ENCODE measurements at regions not wholly inside any gene's neighbourhood (a gene's known extent, or its start where the extent isn't known, plus 50 kb on each side); places are given as distances from the start of the nearest gene placed in this dataset.
"Not testable (repeated sequence)": the region's sequence is repeated elsewhere in the genome, so short reads cannot be mapped to it uniquely, and the experiment has no call there.

DNA sequence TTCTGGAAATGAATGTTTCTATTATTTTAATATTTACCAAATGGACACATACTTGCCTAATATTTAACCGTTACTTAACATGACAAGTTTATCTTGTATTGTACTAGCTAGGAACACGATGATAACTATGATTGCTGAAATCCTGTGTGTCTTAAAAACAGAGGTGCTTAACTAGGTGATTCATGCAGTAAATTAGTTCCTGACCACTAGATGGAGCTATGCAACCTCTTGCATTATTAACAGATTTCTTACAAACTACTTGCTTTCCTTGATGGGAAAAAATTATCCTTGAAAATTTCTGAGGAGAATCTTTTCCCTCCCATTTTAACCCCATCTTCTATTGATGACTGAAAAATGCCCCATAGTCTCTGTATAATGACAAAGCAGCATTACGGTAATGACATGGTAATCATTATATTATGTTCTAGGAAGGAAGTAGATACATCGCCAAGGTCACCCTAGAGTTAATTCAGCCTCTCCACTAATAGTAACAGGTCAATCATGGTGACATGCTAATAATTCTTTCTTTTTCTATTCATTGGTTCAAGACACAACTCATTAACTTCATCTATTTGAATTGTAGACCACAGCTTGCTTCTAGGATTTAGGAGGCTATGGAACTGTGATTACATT is 844.2 kb downstream of the RAPGEF2 start:
- DNase-seq = peak in 1 of 2 experiments; percentile 43
- no peaks in the 10 kb centered on the region for H3K36me3 ChIP-seq (ENCODE audit: control insufficient read depth, insufficient read depth, low read length)
- H3K27ac Mint-ChIP-seq (ENCODE audit: unreplicated experiment) = no peak overlapping the region
- H3K27me3 Mint-ChIP-seq (ENCODE audit: insufficient read depth, unreplicated experiment) = no peaks in the 10 kb centered on the region
- H3K9me3 ChIP-seq = no peaks in the 10 kb centered on the region
- no peak overlapping the region for H3K4me3 ChIP-seq (ENCODE audit: low read depth, low read length)
- H3K4me1 Mint-ChIP-seq (ENCODE audit: low read depth, unreplicated experiment) = no peaks in the 10 kb centered on the region
- POLR2A ChIA-PET = no interaction called here
- intact Hi-C loops (cut with micrococcal nuclease; ENCODE audit: unreplicated experiment) = loop anchor here (1.0 to 2.0 kb wide), 6 partner anchors 179 to 460 kb away; no protein-coding TSS in a partner anchor
- CTCF ChIA-PET = interaction anchor here (0.9 to 1.1 kb wide), 2 partner anchors 229 to 459 kb away, joined by 3 read pairs; no protein-coding TSS in a partner anchor
- no TSS peak for BruUV-seq (replicated peaks)
- H3K9me3 Mint-ChIP-seq (ENCODE audit: unreplicated experiment) = no peaks in the 10 kb centered on the region
- H3K4me1 ChIP-seq = no peaks in the 10 kb centered on the region
- TF ChIP-seq, protein P1, sequence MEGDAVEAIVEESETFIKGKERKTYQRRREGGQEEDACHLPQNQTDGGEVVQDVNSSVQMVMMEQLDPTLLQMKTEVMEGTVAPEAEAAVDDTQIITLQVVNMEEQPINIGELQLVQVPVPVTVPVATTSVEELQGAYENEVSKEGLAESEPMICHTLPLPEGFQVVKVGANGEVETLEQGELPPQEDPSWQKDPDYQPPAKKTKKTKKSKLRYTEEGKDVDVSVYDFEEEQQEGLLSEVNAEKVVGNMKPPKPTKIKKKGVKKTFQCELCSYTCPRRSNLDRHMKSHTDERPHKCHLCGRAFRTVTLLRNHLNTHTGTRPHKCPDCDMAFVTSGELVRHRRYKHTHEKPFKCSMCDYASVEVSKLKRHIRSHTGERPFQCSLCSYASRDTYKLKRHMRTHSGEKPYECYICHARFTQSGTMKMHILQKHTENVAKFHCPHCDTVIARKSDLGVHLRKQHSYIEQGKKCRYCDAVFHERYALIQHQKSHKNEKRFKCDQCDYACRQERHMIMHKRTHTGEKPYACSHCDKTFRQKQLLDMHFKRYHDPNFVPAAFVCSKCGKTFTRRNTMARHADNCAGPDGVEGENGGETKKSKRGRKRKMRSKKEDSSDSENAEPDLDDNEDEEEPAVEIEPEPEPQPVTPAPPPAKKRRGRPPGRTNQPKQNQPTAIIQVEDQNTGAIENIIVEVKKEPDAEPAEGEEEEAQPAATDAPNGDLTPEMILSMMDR (IDR thresholded peaks at IDR 0.05; ENCODE audit: insufficient read depth in 1 of 2, low read depth in 1 of 2, low read length in 1 of 2, severe bottlenecking in 1 of 2, unreplicated experiment in 1 of 2) = peak; percentile 54 to 71
- H3K4me3 Mint-ChIP-seq (ENCODE audit: unreplicated experiment) = no peak overlapping the region
- H3K36me3 Mint-ChIP-seq (ENCODE audit: insufficient read depth, unreplicated experiment) = no peaks in the 10 kb centered on the region
- no peaks in the 10 kb centered on the region for H3K27me3 ChIP-seq (replicated peaks; ENCODE audit: control insufficient read depth, insufficient read depth, low read length)

DNA sequence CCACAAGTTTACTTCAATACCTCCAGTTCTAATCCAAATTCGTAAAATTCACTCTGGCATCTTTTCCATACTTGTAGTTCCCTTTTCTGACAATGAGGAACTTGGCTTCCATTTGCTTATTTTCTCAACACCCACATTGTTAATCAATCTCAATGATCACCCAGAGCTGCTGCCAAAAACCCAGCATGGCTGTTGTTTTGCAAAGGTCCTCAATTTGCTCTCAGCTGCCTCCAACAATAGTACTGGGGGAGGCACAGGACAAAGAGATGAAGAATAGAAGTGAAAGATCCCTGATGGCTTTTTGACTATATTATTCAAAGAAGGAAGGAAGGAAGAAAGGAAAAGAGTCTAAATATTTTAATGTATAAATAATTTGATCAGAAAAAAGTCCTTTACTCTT is 847.8 kb downstream of the RAPGEF2 start:
- TF ChIP-seq, protein P1 (IDR thresholded peaks at IDR 0.05; ENCODE audit: insufficient read depth in 1 of 2, low read depth in 1 of 2, low read length in 1 of 2, severe bottlenecking in 1 of 2, unreplicated experiment in 1 of 2) = no peak
- intact Hi-C loops (cut with micrococcal nuclease; ENCODE audit: unreplicated experiment) = no loop called here
- Histone ChIP-seq H3K4me1 (no peaks in the 10 kb centered on the region), H3K36me3 (ENCODE audit: control insufficient read depth, insufficient read depth, low read length) (no peaks in the 10 kb centered on the region), H3K9me3 (no peaks in the 10 kb centered on the region), H3K4me3 (ENCODE audit: low read depth, low read length) (no peak overlapping the region), H3K27me3 (replicated peaks; ENCODE audit: control insufficient read depth, insufficient read depth, low read length) (no peaks in the 10 kb centered on the region)
- POLR2A ChIA-PET = no interaction called here
- DNase-seq = no peak
- no peak overlapping the region for H3K27ac Mint-ChIP-seq (ENCODE audit: unreplicated experiment)
- no peaks in the 10 kb centered on the region for H3K4me1 Mint-ChIP-seq (ENCODE audit: low read depth, unreplicated experiment)
- no peaks in the 10 kb centered on the region for H3K36me3 Mint-ChIP-seq (ENCODE audit: insufficient read depth, unreplicated experiment)
- CTCF ChIA-PET = no interaction called here
- H3K9me3 Mint-ChIP-seq (ENCODE audit: unreplicated experiment) = no peaks in the 10 kb centered on the region
- H3K4me3 Mint-ChIP-seq (ENCODE audit: unreplicated experiment) = no peak overlapping the region
- no TSS peak for BruUV-seq (replicated peaks)
- no peaks in the 10 kb centered on the region for H3K27me3 Mint-ChIP-seq (ENCODE audit: insufficient read depth, unreplicated experiment)

DNA sequence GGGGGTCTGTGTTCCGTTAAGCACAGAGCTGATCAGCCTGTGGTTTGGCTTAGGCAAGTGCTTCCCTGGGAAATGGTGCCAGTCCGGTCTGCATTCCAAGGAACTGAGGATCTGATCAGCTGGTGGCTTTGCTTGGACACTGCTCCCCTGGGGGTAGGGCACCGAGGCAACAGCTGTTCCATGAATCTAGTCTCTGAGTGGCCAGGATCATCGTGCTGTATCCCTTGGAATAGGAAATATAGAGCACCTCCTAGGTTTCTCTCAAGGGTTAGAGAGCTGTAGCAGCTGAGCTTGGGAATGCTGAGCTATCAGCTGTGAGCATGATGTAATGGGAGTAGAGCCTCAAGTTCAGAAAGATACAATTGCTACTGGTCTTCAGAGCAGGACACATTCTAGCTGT is 863.9 kb downstream of the RAPGEF2 start:
- Mint-ChIP-seq H3K27me3 (ENCODE audit: insufficient read depth, unreplicated experiment) (peaks cover 8% of the 10 kb centered on the region), H3K4me1 (ENCODE audit: low read depth, unreplicated experiment) (no peaks in the 10 kb centered on the region), H3K9me3 (ENCODE audit: unreplicated experiment) (peaks cover 14% of the 10 kb centered on the region), H3K36me3 (ENCODE audit: insufficient read depth, unreplicated experiment) (no peaks in the 10 kb centered on the region), H3K4me3 (ENCODE audit: unreplicated experiment) (no peak overlapping the region), H3K27ac (ENCODE audit: unreplicated experiment) (no peak overlapping the region)
- TF ChIP-seq, protein P1 (IDR thresholded peaks at IDR 0.05; ENCODE audit: insufficient read depth in 1 of 2, low read depth in 1 of 2, low read length in 1 of 2, severe bottlenecking in 1 of 2, unreplicated experiment in 1 of 2) = no peak
- Histone ChIP-seq H3K4me3 (ENCODE audit: low read depth, low read length) (no peak overlapping the region), H3K4me1 (no peaks in the 10 kb centered on the region), H3K36me3 (ENCODE audit: control insufficient read depth, insufficient read depth, low read length) (no peaks in the 10 kb centered on the region), H3K27me3 (replicated peaks; ENCODE audit: control insufficient read depth, insufficient read depth, low read length) (no peaks in the 10 kb centered on the region), H3K9me3 (no peaks in the 10 kb centered on the region)
- intact Hi-C loops (cut with micrococcal nuclease; ENCODE audit: unreplicated experiment) = no loop called here
- ChIA-PET CTCF (no interaction called here), POLR2A (no interaction called here)
- DNase-seq = no peak
- no TSS peak for BruUV-seq (replicated peaks)

DNA sequence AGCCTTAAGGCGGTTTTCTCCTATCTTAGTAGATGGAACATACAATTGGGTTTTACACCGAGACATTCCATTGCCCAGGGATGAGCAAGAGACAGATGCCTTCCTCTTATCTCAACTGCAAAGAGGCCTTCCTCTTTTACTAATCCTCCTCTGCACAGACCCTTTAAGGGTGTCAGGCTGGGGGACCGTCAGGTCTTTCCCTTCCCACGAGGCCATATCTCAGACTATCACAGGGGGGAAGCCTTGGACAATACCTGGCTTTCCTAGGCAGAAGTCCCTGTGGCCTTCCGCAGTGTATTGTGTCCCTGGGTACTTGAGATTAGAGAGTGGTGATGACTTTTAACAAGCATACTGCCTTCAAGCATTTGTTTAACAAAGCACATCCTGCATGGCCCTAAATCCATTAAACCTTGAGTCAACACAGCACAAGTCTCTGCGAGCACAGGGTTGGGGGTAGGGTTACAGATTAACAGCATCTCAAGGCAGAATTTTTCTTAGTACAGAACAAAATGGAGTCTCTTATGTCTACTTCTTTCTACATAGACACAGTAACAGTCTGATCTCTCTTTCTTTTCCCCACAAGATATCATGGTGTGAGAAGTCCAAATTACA is 874.1 kb downstream of the RAPGEF2 start:
- H3K36me3 ChIP-seq (ENCODE audit: control insufficient read depth, insufficient read depth, low read length); H3K27me3 Mint-ChIP-seq (ENCODE audit: insufficient read depth, unreplicated experiment); H3K27me3 ChIP-seq (replicated peaks; ENCODE audit: control insufficient read depth, insufficient read depth, low read length); CTCF ChIA-PET; H3K36me3 Mint-ChIP-seq (ENCODE audit: insufficient read depth, unreplicated experiment); H3K4me3 ChIP-seq (ENCODE audit: low read depth, low read length); POLR2A ChIA-PET; BruUV-seq (replicated peaks); H3K4me3 Mint-ChIP-seq (ENCODE audit: unreplicated experiment); H3K9me3 ChIP-seq: not testable (repeated sequence)
- H3K9me3 Mint-ChIP-seq (ENCODE audit: unreplicated experiment) = peaks cover 28% of the 10 kb centered on the region
- peak overlapping the region; percentile 92 for H3K27ac Mint-ChIP-seq (ENCODE audit: unreplicated experiment)
- DNase-seq = peak; percentile 62 to 71
- intact Hi-C loops (cut with micrococcal nuclease; ENCODE audit: unreplicated experiment) = loop anchor here (1.0 to 5.0 kb wide), 2 partner anchors 99 to 150 kb away; no protein-coding TSS in a partner anchor
- H3K4me1 Mint-ChIP-seq (ENCODE audit: low read depth, unreplicated experiment) = peaks cover 23% of the 10 kb centered on the region
- H3K4me1 ChIP-seq = peaks cover 19% of the 10 kb centered on the region

Measured in Caco-2 (cell line).